A673 (cell line): ENCODE measurements at regions not wholly inside any gene's neighbourhood (a gene's known extent, or its start where the extent isn't known, plus 50 kb on each side); places are given as distances from the start of the nearest gene placed in this dataset.

Experiments
- EZH2 ChIP-seq: fragments of 200-600 bp; sonication (generic); IDR thresholded peaks from 2 replicates; pipeline ENCODE4 v1.6.1; 2017; ENCODE audit warnings: borderline replicate concordance, low read depth, mild to moderate bottlenecking, mixed read lengths, antibody characterized with exemption, low read length; ENCODE audit not compliant: poor library complexity, severe bottlenecking
- TF ChIP-seq, protein P1 (sequence below): fragments of 300-800, 200-600 bp; sonication (generic); conservative IDR thresholded peaks from 2 replicates; pipeline ENCODE4 v1.5.1; 2017; ENCODE audit warnings: low read depth, mild to moderate bottlenecking, antibody characterized with exemption, low read length, moderate library complexity, mixed read lengths

DNA sequence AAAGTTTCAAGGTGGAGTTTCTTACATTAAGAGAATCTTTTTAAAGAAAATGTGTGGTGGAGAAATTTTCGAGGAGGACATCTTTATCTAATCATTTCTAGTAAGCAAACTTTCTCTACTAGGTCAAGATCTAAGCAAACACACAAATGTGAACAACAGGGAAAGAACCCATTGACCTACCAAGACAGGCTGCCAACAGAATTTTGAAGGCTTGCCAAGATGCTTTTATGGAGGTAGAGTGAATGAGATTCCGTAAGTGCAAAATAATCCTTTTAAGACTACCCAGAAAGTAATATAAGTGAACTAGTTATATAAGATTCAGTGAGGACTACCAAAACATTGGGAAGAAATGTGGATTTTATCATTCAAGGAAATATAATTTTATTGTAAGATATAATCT lies 357.1 kb upstream of the PDE3A start:
- TF ChIP-seq, protein P1, sequence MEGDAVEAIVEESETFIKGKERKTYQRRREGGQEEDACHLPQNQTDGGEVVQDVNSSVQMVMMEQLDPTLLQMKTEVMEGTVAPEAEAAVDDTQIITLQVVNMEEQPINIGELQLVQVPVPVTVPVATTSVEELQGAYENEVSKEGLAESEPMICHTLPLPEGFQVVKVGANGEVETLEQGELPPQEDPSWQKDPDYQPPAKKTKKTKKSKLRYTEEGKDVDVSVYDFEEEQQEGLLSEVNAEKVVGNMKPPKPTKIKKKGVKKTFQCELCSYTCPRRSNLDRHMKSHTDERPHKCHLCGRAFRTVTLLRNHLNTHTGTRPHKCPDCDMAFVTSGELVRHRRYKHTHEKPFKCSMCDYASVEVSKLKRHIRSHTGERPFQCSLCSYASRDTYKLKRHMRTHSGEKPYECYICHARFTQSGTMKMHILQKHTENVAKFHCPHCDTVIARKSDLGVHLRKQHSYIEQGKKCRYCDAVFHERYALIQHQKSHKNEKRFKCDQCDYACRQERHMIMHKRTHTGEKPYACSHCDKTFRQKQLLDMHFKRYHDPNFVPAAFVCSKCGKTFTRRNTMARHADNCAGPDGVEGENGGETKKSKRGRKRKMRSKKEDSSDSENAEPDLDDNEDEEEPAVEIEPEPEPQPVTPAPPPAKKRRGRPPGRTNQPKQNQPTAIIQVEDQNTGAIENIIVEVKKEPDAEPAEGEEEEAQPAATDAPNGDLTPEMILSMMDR = no peak
- TF ChIP-seq EZH2 = no peak
